ENCODE measurements at regions not wholly inside any gene's neighbourhood (a gene's known extent, or its start where the extent isn't known, plus 50 kb on each side); places are given as distances from the start of the nearest gene placed in this dataset.

DNA sequence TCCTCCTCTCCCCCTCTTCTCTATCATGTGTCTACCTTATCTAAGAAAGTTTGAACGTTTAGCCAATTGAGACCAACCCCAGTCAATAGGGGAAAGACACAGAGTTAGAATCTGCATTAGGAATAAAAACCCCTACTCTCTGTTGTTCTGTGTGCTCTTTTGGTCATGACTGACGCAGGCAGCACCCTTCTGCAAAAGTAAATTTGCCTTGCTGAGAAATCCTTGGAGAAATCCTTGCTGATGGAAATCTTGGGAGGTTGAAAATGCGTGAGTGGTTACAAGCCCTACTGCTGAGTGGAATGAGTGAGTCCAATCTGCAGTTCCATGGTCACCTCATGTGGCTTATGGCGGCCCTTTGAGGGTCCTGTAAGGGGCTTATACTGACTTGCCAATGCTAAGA lies 145.2 kb downstream of the AASDHPPT start:
- TF ChIP-seq, protein P1, sequence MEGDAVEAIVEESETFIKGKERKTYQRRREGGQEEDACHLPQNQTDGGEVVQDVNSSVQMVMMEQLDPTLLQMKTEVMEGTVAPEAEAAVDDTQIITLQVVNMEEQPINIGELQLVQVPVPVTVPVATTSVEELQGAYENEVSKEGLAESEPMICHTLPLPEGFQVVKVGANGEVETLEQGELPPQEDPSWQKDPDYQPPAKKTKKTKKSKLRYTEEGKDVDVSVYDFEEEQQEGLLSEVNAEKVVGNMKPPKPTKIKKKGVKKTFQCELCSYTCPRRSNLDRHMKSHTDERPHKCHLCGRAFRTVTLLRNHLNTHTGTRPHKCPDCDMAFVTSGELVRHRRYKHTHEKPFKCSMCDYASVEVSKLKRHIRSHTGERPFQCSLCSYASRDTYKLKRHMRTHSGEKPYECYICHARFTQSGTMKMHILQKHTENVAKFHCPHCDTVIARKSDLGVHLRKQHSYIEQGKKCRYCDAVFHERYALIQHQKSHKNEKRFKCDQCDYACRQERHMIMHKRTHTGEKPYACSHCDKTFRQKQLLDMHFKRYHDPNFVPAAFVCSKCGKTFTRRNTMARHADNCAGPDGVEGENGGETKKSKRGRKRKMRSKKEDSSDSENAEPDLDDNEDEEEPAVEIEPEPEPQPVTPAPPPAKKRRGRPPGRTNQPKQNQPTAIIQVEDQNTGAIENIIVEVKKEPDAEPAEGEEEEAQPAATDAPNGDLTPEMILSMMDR (IDR thresholded peaks at IDR 0.05 in 2 of 3, conservative IDR thresholded peaks at IDR 0.05 in 1 of 3; ENCODE audit: borderline replicate concordance in 1 of 3, insufficient read depth in 1 of 3, low read depth in 2 of 3, low read length in 2 of 3), result no peak
- TF ChIP-seq EZH2 (IDR thresholded peaks at IDR 0.05) (no peak), EZH2phosphoT487 (IDR thresholded peaks at IDR 0.05; ENCODE audit: borderline replicate concordance) (no peak), TCF7L2 (IDR thresholded peaks at IDR 0.05; ENCODE audit: borderline replicate concordance, extremely low read depth, insufficient read depth, insufficient read length) (no peak), ELF1 (IDR thresholded peaks at IDR 0.05; ENCODE audit: borderline replicate concordance, low read depth) (no peak), POLR2A (IDR thresholded peaks at IDR 0.05; ENCODE audit: borderline replicate concordance, extremely low read depth, insufficient read depth, insufficient read length) (no peak), ZFX (IDR thresholded peaks at IDR 0.05) (no peak)
- TF ChIP-seq, protein P2, sequence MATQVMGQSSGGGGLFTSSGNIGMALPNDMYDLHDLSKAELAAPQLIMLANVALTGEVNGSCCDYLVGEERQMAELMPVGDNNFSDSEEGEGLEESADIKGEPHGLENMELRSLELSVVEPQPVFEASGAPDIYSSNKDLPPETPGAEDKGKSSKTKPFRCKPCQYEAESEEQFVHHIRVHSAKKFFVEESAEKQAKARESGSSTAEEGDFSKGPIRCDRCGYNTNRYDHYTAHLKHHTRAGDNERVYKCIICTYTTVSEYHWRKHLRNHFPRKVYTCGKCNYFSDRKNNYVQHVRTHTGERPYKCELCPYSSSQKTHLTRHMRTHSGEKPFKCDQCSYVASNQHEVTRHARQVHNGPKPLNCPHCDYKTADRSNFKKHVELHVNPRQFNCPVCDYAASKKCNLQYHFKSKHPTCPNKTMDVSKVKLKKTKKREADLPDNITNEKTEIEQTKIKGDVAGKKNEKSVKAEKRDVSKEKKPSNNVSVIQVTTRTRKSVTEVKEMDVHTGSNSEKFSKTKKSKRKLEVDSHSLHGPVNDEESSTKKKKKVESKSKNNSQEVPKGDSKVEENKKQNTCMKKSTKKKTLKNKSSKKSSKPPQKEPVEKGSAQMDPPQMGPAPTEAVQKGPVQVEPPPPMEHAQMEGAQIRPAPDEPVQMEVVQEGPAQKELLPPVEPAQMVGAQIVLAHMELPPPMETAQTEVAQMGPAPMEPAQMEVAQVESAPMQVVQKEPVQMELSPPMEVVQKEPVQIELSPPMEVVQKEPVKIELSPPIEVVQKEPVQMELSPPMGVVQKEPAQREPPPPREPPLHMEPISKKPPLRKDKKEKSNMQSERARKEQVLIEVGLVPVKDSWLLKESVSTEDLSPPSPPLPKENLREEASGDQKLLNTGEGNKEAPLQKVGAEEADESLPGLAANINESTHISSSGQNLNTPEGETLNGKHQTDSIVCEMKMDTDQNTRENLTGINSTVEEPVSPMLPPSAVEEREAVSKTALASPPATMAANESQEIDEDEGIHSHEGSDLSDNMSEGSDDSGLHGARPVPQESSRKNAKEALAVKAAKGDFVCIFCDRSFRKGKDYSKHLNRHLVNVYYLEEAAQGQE (IDR thresholded peaks at IDR 0.05; ENCODE audit: low read depth), result no peak
